NB4 (cell line): ENCODE measurements at regions not wholly inside any gene's neighbourhood (a gene's known extent, or its start where the extent isn't known, plus 50 kb on each side); places are given as distances from the start of the nearest gene placed in this dataset.
"Not testable (repeated sequence)": the region's sequence is repeated elsewhere in the genome, so short reads cannot be mapped to it uniquely, and the experiment has no call there.

Source experiments
- DNase-seq: peaks from one replicate; pipeline ENCODE4 v3.0.0; 2010; ENCODE audit warnings: low read depth
- H3K4me3 ChIP-seq: one replicate; pipeline ENCODE4 v1.5.1; 2011; ENCODE audit warnings: mild to moderate bottlenecking, low read depth, low read length, moderate library complexity
- CTCF ChIP-seq: IDR thresholded peaks from one replicate; pipeline ENCODE4 v1.5.1; 2012; ENCODE audit warnings: low read depth, low read length
- MAX ChIP-seq: IDR thresholded peaks from 2 replicates; pipeline ENCODE4 v1.6.1; 2011; ENCODE audit warnings: low read depth, low read length
- MYC ChIP-seq: IDR thresholded peaks from 2 replicates; pipeline ENCODE4 v1.6.1; 2011; ENCODE audit warnings: low read depth, low read length
- POLR2A ChIP-seq: IDR thresholded peaks from 2 replicates; pipeline ENCODE4 v1.6.1; 2011; ENCODE audit warnings: mild to moderate bottlenecking; ENCODE audit not compliant: insufficient read length; ENCODE audit errors: extremely low read depth

GRCh38 chr2:109711230-109712122 lies 82.6 kb upstream of the RGPD5 start:
- TF ChIP-seq MYC (no peak), MAX (no peak), CTCF (no peak), POLR2A (no peak)
- H3K4me3 ChIP-seq, result no peak overlapping the region
- DNase-seq, result no peak

DNA sequence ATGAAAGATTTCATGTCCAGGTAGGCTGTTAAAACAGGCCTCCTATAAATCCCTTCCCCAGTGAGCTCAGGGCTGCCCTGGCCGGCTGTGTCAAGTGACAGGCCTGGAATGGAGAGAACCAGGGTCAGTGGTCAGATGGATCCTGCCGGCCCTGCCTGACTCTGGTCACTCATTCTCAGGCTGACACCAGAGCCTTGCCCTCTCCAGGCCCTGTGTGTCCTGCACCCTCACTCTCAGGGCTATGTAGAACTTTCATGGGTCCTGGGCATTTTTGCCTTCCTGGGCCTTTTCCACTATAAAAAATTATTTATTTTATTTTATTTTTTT lies 82.0 kb upstream of the RGPD5 start:
- DNase-seq, result no peak
- TF ChIP-seq POLR2A (no peak), MYC (no peak), CTCF (no peak)
- H3K4me3 ChIP-seq, result no peak overlapping the region

DNA sequence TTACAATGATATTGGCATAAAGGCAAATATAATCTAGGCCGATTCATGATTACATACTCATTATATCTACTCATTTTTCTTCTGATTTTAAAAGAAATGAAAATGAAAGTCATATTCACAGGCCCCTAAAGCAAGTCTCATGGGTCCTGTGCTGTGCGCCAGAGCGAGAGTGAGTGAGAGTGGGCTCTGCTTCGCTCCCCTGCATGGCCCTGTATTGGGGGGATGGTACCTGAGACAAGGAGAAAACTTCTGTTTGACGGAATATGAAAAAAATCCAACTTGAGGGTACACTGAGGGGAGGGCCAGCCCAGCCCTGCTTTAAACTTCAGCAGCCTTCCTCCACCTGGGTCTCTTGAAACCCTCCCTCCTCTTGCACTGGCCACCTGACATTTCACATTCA lies 81.4 kb upstream of the RGPD5 start:
- H3K4me3 ChIP-seq, result no peak overlapping the region
- TF ChIP-seq MAX, result no peak
- no peak for DNase-seq

- TF ChIP-seq MAX, result no peak
- TF ChIP-seq CTCF, result no peak
- no peak for TF ChIP-seq POLR2A
- no peak for TF ChIP-seq MYC
- no peak overlapping the region for H3K4me3 ChIP-seq
- DNase-seq, result no peak
Measured at GRCh38 chr2:109715313-109715805, 78.7 kb upstream of the RGPD5 start.

- not testable (repeated sequence) for H3K4me3 ChIP-seq, DNase-seq
Measured at GRCh38 chr2:109716596-109716995, 77.5 kb upstream of the RGPD5 start.

GRCh38 chr2:109718139-109718538 lies 76.0 kb upstream of the RGPD5 start:
- TF ChIP-seq MAX, result no peak
- TF ChIP-seq POLR2A, result no peak
- no peak for TF ChIP-seq MYC
- no peak for TF ChIP-seq CTCF
- no peak for DNase-seq
- H3K4me3 ChIP-seq, result no peak overlapping the region

DNA sequence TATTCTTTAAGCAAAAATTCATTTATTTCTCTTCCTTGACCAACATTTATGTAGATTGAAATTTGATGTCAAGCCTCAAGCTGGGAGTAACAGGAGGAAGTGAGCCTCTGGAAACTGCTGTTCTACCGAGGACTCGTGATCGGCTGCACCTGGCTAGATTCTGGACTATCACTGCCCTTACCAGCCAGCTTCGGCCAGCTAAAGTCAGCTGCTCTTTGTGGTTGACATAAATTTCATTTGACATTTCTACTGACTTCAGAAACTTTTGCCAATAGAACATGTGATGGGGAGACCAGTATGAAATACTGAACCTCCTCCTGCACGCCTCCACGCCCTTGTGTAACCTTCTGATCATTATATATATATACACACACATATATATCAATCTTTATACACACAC lies 74.2 kb upstream of the RGPD5 start:
- DNase-seq, result no peak
- H3K4me3 ChIP-seq, result no peak overlapping the region
- TF ChIP-seq MAX, result no peak
- no peak for TF ChIP-seq CTCF
- TF ChIP-seq POLR2A, result no peak
- TF ChIP-seq MYC, result no peak
